IPS DF 6.9 (cell line): ENCODE measurements at regions not wholly inside any gene's neighbourhood (a gene's known extent, or its start where the extent isn't known, plus 50 kb on each side); places are given as distances from the start of the nearest gene placed in this dataset.

Experiments
- DNase-seq: peaks from one replicate; pipeline ENCODE4 v3.0.0-alpha.2; 2013; ENCODE audit warnings: low read depth, low spot score
- H3K27ac ChIP-seq: one replicate; pipeline ENCODE4 v1.5.1; 2013; ENCODE audit warnings: low read length, control low read depth
- H3K27me3 ChIP-seq: 2 replicates; pipeline ENCODE4 v1.6.1; 2013; ENCODE audit warnings: mild to moderate bottlenecking, low read length; ENCODE audit not compliant: control insufficient read depth, insufficient read depth
- H3K36me3 ChIP-seq: 2 replicates; pipeline ENCODE4 v1.6.1; 2013; ENCODE audit warnings: low read length; ENCODE audit not compliant: control insufficient read depth, insufficient read depth
- H3K4me1 ChIP-seq: 2 replicates; pipeline ENCODE4 v1.6.1; 2013; ENCODE audit warnings: low read length; ENCODE audit not compliant: control insufficient read depth, insufficient read depth
- H3K4me3 ChIP-seq: 2 replicates; pipeline ENCODE4 v1.5.1; 2013; ENCODE audit warnings: mild to moderate bottlenecking, low read length
- H3K9me3 ChIP-seq: 2 replicates; pipeline ENCODE4 v1.6.1; 2013; ENCODE audit warnings: low read length, inconsistent platforms; ENCODE audit not compliant: control insufficient read depth, insufficient read depth
- whole genome bisulfite sequencing: extraction: QIAGEN DNeasy Blood & Tissue Kit; methylation state at CpG from one replicate; pipeline ENCODE4 v1.1.7; 2013; ENCODE audit warnings: mixed read lengths, missing lambda C conversion rate; ENCODE audit not compliant: insufficient read length, insufficient coverage; 5-methylcytosine and 5-hydroxymethylcytosine counted together

- H3K4me3 ChIP-seq: no peak overlapping the region
- no peak for DNase-seq
- no peaks in the 10 kb centered on the region for H3K27me3 ChIP-seq
- WGBS: no CpG with 5 or more reads among the region's 2 CpGs
- H3K9me3 ChIP-seq: no peaks in the 10 kb centered on the region
- no peaks in the 10 kb centered on the region for H3K4me1 ChIP-seq
- no peaks in the 10 kb centered on the region for H3K36me3 ChIP-seq
- no peak overlapping the region for H3K27ac ChIP-seq
These were observed 218.6 kb downstream of the IRS1 start for GRCh38 chr2:226581004-226581403.

GRCh38 chr2:226580403-226580802 is 219.2 kb downstream of the IRS1 start:
- no peaks in the 10 kb centered on the region for H3K4me1 ChIP-seq

GRCh38 chr2:226579519-226579918 is 220.1 kb downstream of the IRS1 start:
- H3K36me3 ChIP-seq: no peaks in the 10 kb centered on the region
- WGBS: no CpG with 5 or more reads among the region's 2 CpGs
- H3K4me3 ChIP-seq: no peak overlapping the region
- DNase-seq: no peak
- no peak overlapping the region for H3K27ac ChIP-seq
- H3K27me3 ChIP-seq: no peaks in the 10 kb centered on the region
- H3K9me3 ChIP-seq: no peaks in the 10 kb centered on the region
- no peaks in the 10 kb centered on the region for H3K4me1 ChIP-seq

More at GRCh38 chr2:226580403-226580802, 219.2 kb downstream of the IRS1 start:
- Histone ChIP-seq H3K27ac (no peak overlapping the region), H3K36me3 (no peaks in the 10 kb centered on the region), H3K27me3 (no peaks in the 10 kb centered on the region), H3K4me3 (no peak overlapping the region), H3K9me3 (no peaks in the 10 kb centered on the region)
- DNase-seq: no peak
- WGBS: no CpG with 5 or more reads among the region's 1 CpG

- DNase-seq: no peak
- no peaks in the 10 kb centered on the region for H3K36me3 ChIP-seq
- H3K27me3 ChIP-seq: no peaks in the 10 kb centered on the region
- no peak overlapping the region for H3K4me3 ChIP-seq
- H3K9me3 ChIP-seq: no peaks in the 10 kb centered on the region
- no peaks in the 10 kb centered on the region for H3K4me1 ChIP-seq
- no CpG with 5 or more reads among the region's 1 CpG for WGBS
- no peak overlapping the region for H3K27ac ChIP-seq
These were observed 220.7 kb downstream of the IRS1 start for GRCh38 chr2:226578879-226579278.

GRCh38 chr2:226578373-226578772 is 221.2 kb downstream of the IRS1 start:
- Histone ChIP-seq H3K27ac (no peak overlapping the region), H3K4me1 (no peaks in the 10 kb centered on the region), H3K27me3 (no peaks in the 10 kb centered on the region), H3K36me3 (no peaks in the 10 kb centered on the region), H3K4me3 (no peak overlapping the region), H3K9me3 (no peaks in the 10 kb centered on the region)
- DNase-seq: no peak
- WGBS: no CpG with 5 or more reads among the region's 3 CpGs

GRCh38 chr2:226575928-226576327 is 223.7 kb downstream of the IRS1 start:
- Histone ChIP-seq H3K4me3 (no peak overlapping the region), H3K36me3 (no peaks in the 10 kb centered on the region), H3K27me3 (no peaks in the 10 kb centered on the region), H3K9me3 (no peaks in the 10 kb centered on the region), H3K4me1 (no peaks in the 10 kb centered on the region), H3K27ac (no peak overlapping the region)
- no peak for DNase-seq
- WGBS: no CpG with 5 or more reads among the region's 4 CpGs

GRCh38 chr2:226573158-226573557 is 226.5 kb downstream of the IRS1 start:
- Histone ChIP-seq H3K27me3 (no peaks in the 10 kb centered on the region), H3K4me3 (no peak overlapping the region), H3K4me1 (no peaks in the 10 kb centered on the region), H3K27ac (no peak overlapping the region), H3K9me3 (no peaks in the 10 kb centered on the region), H3K36me3 (no peaks in the 10 kb centered on the region)
- DNase-seq: no peak

GRCh38 chr2:226564667-226565066 is 235.0 kb downstream of the IRS1 start:
- H3K36me3 ChIP-seq: no peaks in the 10 kb centered on the region
- H3K4me1 ChIP-seq: no peaks in the 10 kb centered on the region
- no peak for DNase-seq
- whole genome bisulfite sequencing: no CpG with 5 or more reads among the region's 5 CpGs
- no peaks in the 10 kb centered on the region for H3K9me3 ChIP-seq
- H3K27ac ChIP-seq: no peak overlapping the region
- H3K27me3 ChIP-seq: no peaks in the 10 kb centered on the region
- no peak overlapping the region for H3K4me3 ChIP-seq

- no CpG with 5 or more reads among the region's 1 CpG for WGBS
- H3K36me3 ChIP-seq: no peaks in the 10 kb centered on the region
- H3K4me1 ChIP-seq: no peaks in the 10 kb centered on the region; the same call in 1 of the 2 replicates
- no peak for DNase-seq
- H3K9me3 ChIP-seq: no peaks in the 10 kb centered on the region
- H3K27ac ChIP-seq: no peak overlapping the region
- no peak overlapping the region for H3K4me3 ChIP-seq
- H3K27me3 ChIP-seq: no peaks in the 10 kb centered on the region
These were observed 237.7 kb downstream of the IRS1 start for GRCh38 chr2:226561962-226562361.

GRCh38 chr2:226560325-226560724 is 239.3 kb downstream of the IRS1 start:
- Histone ChIP-seq H3K36me3 (no peaks in the 10 kb centered on the region), H3K4me1 (no peaks in the 10 kb centered on the region; the same call in 1 of the 2 replicates), H3K9me3 (no peaks in the 10 kb centered on the region), H3K4me3 (no peak overlapping the region), H3K27ac (no peak overlapping the region), H3K27me3 (no peaks in the 10 kb centered on the region)
- DNase-seq: no peak
- WGBS: no CpG with 5 or more reads among the region's 2 CpGs

- Histone ChIP-seq H3K27me3 (no peaks in the 10 kb centered on the region), H3K4me1 (no peaks in the 10 kb centered on the region; the same call in 1 of the 2 replicates), H3K36me3 (no peaks in the 10 kb centered on the region), H3K9me3 (no peaks in the 10 kb centered on the region), H3K4me3 (no peak overlapping the region), H3K27ac (no peak overlapping the region)
- WGBS: no CpG with 5 or more reads among the region's 2 CpGs
- no peak for DNase-seq
These were observed 240.1 kb downstream of the IRS1 start for GRCh38 chr2:226559536-226559935.
